KMS-11 (cell line): ENCODE measurements at regions not wholly inside any gene's neighbourhood (a gene's known extent, or its start where the extent isn't known, plus 50 kb on each side); places are given as distances from the start of the nearest gene placed in this dataset.

Experiments used
- H2AFZ ChIP-seq: fragments of 200-600 bp; sonication (generic); 2 replicates; pipeline ENCODE4 v1.6.1; 2016; ENCODE audit warnings: antibody characterized with exemption, mixed run types, low read depth
- H3K27ac ChIP-seq: fragments of 200-600 bp; sonication (generic); 2 replicates; pipeline ENCODE4 v1.6.1; 2016; ENCODE audit warnings: mild to moderate bottlenecking, mixed run types
- H3K27me3 ChIP-seq: fragments of 200-600 bp; sonication (generic); 2 replicates; pipeline ENCODE4 v1.6.1; 2017; ENCODE audit warnings: mild to moderate bottlenecking, low read depth, mixed run types, moderate library complexity; ENCODE audit not compliant: insufficient read depth
- H3K36me3 ChIP-seq: fragments of 200-600 bp; sonication (generic); 2 replicates; pipeline ENCODE4 v1.6.1; 2017; ENCODE audit warnings: mild to moderate bottlenecking, mixed run types; ENCODE audit not compliant: insufficient read depth
- H3K4me1 ChIP-seq: fragments of 200-600 bp; sonication (generic); 2 replicates; pipeline ENCODE4 v1.6.1; 2016; ENCODE audit warnings: mild to moderate bottlenecking, low read depth, mixed run types; ENCODE audit not compliant: poor library complexity, severe bottlenecking
- H3K4me2 ChIP-seq: fragments of 200-600 bp; sonication (generic); 2 replicates; pipeline ENCODE4 v1.7.0; 2016; ENCODE audit warnings: mild to moderate bottlenecking, mixed run types
- H3K4me3 ChIP-seq: fragments of 200-600 bp; sonication (generic); IDR thresholded peaks from 2 replicates; pipeline ENCODE4 v1.6.1; 2017; ENCODE audit warnings: low read depth, low read length, mixed read lengths; ENCODE audit not compliant: insufficient read depth
- H3K79me2 ChIP-seq: fragments of 200-600 bp; sonication (generic); 2 replicates; pipeline ENCODE4 v1.6.1; 2016; ENCODE audit warnings: low read depth, mixed run types; ENCODE audit not compliant: insufficient read depth
- H3K9ac ChIP-seq: fragments of 200-600 bp; sonication (generic); 2 replicates; pipeline ENCODE4 v1.6.1; 2016; ENCODE audit warnings: mild to moderate bottlenecking, mixed run types
- H4K20me1 ChIP-seq: fragments of 200-600 bp; sonication (generic); 2 replicates; pipeline ENCODE4 v1.6.1; 2016; ENCODE audit warnings: mild to moderate bottlenecking, mixed run types; ENCODE audit not compliant: insufficient read depth
- CTCF ChIP-seq: fragments of 200-600 bp; sonication (generic); conservative IDR thresholded peaks from 2 replicates; pipeline ENCODE4 v1.6.1; 2017; ENCODE audit warnings: low read depth, mild to moderate bottlenecking, antibody characterized with exemption, low read length, moderate library complexity, mixed read lengths

- H3K27me3 ChIP-seq: no peaks in the 10 kb centered on the region
- H3K36me3 ChIP-seq: no peaks in the 10 kb centered on the region
- no peak overlapping the region for H3K9ac ChIP-seq
- 0 out of 2 replicates have a peak, but pooled peaks have one; percentile 19 for TF ChIP-seq CTCF
- H3K79me2 ChIP-seq: no peaks in the 10 kb centered on the region
- no peak overlapping the region for H3K4me3 ChIP-seq
- H3K4me2 ChIP-seq: no peak overlapping the region
- no peaks in the 10 kb centered on the region for H4K20me1 ChIP-seq
- no peak overlapping the region for H3K27ac ChIP-seq
- H3K4me1 ChIP-seq: no peaks in the 10 kb centered on the region
- H2AFZ ChIP-seq: no peak overlapping the region
These were observed 150.3 kb upstream of the SLITRK3 start for GRCh38 chr3:165346503-165346902.

GRCh38 chr3:165343185-165343584, 147.0 kb upstream of the SLITRK3 start:
- TF ChIP-seq CTCF: no peak
- Histone ChIP-seq H3K27ac (no peak overlapping the region), H3K4me3 (no peak overlapping the region), H3K4me1 (peaks cover 11% of the 10 kb centered on the region), H3K9ac (no peak overlapping the region), H3K4me2 (no peak overlapping the region), H3K27me3 (no peaks in the 10 kb centered on the region), H2AFZ (no peak overlapping the region), H4K20me1 (no peaks in the 10 kb centered on the region), H3K79me2 (no peaks in the 10 kb centered on the region), H3K36me3 (no peaks in the 10 kb centered on the region)

- Histone ChIP-seq H3K27me3 (no peaks in the 10 kb centered on the region), H3K36me3 (no peaks in the 10 kb centered on the region), H3K4me1 (peaks cover 11% of the 10 kb centered on the region), H4K20me1 (no peaks in the 10 kb centered on the region), H3K4me2 (no peak overlapping the region), H2AFZ (no peak overlapping the region), H3K4me3 (no peak overlapping the region), H3K9ac (no peak overlapping the region), H3K27ac (no peak overlapping the region), H3K79me2 (no peaks in the 10 kb centered on the region)
- peak; percentile 62 for TF ChIP-seq CTCF
These were observed 143.6 kb upstream of the SLITRK3 start for GRCh38 chr3:165339753-165340152.

GRCh38 chr3:165336786-165337185, 140.6 kb upstream of the SLITRK3 start:
- no peak overlapping the region for H3K9ac ChIP-seq
- H4K20me1 ChIP-seq: no peaks in the 10 kb centered on the region
- H3K4me1 ChIP-seq: peaks cover 11% of the 10 kb centered on the region
- no peak for TF ChIP-seq CTCF
- no peak overlapping the region for H2AFZ ChIP-seq
- no peaks in the 10 kb centered on the region for H3K36me3 ChIP-seq
- no peak overlapping the region for H3K27ac ChIP-seq
- no peaks in the 10 kb centered on the region for H3K79me2 ChIP-seq
- no peak overlapping the region for H3K4me2 ChIP-seq
- no peaks in the 10 kb centered on the region for H3K27me3 ChIP-seq
- no peak overlapping the region for H3K4me3 ChIP-seq
